Activated CD4-positive, alpha-beta T cell treated with anti-CD3 and anti-CD28 coated beads, Interleukin-2, amount 50 U/mL, for 4 hours (primary cell): ENCODE measurements at regions not wholly inside any gene's neighbourhood (a gene's known extent, or its start where the extent isn't known, plus 50 kb on each side); places are given as distances from the start of the nearest gene placed in this dataset.
"Not testable (repeated sequence)": the region's sequence is repeated elsewhere in the genome, so short reads cannot be mapped to it uniquely, and the experiment has no call there.

Source experiments
- DNase-seq, 2 experiments: peaks; one replicate each; pipeline ENCODE4 v3.0.0-alpha.2; 2020

DNA sequence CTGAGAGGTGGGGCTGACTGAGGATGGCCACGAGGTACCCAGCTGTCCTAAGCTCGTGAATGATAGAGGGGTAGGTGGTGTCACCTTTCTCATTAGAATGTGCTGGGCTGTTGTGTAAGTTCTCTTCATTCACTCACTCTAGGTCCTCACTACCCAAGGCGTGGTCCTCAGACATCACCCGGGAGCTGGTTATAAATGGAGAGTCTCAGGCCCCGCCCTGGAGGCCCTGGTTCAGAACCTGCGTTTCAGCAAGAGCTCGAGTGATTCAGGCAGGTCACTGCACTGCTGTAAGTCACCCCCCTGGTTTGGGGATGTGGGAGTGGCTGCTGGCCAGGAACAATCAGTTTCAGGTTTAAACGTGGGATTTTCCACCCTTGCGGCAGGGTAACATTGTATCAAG lies 139.8 kb downstream of the FOXL1 start:
- no peak for DNase-seq

DNA sequence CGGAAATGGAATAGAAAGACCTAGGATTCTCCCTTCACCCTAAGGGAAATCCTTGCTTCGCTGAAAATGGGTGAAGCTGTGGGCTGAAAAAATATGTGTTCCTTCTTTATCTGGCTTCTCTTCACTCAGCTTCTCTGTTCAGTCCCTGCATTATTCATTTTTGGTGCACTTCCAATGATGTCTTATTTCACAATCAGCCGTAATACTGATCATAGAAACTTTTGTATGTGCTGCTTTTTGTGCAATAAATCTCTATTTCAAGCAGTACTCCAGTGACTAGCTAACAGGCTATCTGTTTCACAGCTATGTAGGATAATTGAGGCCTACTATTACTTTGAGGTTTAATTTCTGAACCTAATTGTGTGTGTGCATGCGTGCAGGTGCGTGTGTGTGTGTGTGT lies 144.6 kb downstream of the FOXL1 start:
- DNase-seq, result no peak

DNA sequence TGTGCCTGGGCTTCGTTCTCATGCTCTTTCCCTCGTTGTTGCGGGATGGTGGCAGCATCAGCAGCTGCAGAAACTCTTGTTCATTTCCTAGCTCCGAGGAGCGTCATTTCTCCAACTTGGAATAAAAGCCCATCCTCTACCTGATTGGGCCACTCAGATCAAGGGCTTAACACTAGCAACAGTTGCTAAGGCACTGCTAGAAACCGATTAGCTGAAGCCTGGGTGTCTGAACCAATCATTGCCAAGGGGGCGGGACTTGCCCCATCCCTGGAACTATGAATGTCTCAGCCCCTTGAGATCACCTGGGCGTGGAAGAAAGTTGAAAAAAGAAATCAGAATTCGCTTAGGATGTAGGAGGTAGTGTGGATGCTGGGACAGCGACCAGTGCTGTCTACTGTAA lies 145.3 kb downstream of the FOXL1 start:
- DNase-seq, result no peak

DNA sequence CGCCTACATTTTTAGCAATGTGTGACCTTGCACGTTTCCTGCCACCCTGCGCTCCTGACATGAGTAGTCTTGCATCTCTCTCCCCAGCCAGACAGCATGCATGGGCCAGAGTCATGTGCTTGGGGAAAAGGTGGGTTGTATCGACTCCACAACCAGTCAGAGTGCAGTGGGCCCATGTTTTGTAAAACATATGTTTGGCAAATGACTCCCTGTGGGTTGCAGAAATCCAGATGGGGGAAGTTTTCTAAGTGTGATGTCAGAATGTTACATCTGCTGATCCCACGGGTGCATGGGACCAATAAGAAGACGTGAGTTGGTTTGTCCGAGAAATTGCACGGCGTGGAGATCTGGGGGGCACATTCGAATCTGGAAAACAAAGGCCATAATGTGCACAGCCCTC lies 147.1 kb downstream of the FOXL1 start:
- no peak for DNase-seq

DNA sequence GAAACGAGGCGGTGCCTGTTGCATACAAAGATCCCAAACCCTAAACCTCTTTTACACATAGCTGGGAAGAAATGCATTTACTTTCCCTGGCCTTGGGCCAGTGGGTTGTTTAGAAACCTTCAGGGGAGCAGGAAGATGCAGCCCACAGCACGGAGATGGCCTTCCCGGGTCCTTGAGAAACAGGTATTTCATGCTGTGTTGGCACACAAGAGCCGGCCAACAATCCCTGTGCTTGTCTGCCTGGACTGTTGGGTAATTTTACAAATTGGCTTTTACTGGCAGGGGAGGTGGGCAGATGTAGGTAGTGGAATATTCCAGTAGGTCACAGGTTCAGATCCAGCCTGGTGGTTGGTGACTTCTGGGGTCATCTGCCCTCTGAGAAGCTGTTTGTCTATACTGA lies 148.0 kb downstream of the FOXL1 start:
- no peak for DNase-seq

DNA sequence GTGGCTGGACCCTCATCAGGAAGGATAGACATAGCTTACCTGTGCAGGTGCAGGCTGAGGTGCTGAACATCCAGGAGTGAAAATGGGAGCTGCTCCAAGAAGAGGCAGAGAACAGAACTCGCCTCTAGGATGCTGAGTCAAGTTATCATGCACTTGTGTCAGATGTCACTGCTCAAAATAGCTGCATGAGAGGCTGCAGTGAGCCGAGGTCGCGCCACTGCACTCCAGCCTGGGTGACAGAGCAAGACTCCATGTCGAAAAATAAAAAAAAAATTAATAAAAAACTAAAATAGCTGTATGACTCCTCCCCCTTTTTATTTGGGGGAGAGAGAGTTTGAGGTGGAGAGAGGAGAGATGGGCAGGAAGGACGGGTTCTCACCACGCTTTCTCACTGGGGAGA lies 148.8 kb downstream of the FOXL1 start:
- DNase-seq, result no peak

DNA sequence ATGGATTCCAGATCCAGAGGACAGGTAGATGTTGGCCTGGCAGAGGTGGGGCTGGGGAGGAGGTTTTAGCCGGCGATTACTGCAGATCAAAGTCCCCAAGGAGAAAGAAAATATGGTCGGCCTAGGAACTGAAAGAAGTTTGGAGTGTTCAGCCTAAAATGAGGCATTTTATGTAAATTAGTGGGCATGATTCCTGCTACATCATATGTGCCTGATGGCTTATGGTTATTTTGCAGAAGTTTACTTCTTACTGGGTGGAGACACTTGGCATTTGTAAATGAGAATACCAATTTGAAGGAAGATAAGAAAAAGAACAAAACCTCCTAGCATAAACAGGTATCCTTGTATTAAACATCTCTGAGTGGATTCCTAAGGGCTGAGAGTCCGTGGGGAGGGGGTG lies 149.3 kb downstream of the FOXL1 start:
- no peak for DNase-seq

DNA sequence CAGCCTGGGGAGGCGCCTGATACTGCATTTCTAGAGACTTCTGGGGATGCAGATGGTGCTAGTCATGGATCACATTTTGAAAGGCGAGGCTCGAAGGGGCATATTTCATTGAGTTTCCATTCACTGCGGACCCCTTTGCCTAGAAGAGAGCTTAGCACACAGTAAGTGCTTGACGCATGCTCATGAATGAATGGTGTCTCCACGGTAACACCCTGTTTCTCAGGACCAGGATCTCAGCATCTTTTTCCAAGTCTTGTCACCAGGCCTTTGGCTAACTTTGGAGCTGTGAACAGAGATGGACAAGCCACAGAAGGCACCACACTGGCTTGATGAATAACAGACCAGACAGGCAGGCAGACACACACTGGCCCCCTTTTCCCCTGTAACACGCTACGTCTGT lies 151.3 kb downstream of the FOXL1 start:
- no peak for DNase-seq

DNA sequence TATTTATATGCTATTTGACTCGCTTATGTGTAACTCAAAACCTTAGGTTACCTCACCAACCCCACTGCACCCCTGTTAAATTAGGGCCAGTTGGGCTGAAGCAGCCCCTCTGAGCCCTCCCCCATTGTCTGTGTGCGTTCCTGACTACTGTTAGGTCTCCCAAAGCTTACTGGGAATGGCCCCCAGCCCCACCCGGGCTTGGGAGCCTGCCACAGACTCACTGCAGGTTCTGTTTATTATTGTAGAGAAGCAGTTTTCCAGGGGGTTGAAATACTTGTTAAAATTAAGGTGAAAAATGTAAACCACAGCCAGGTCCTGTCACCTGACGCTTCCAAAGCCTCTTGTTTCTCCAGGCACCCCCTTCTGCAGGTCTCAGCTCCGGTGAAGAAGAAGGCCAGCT lies 151.7 kb downstream of the FOXL1 start:
- DNase-seq, result no peak

DNA sequence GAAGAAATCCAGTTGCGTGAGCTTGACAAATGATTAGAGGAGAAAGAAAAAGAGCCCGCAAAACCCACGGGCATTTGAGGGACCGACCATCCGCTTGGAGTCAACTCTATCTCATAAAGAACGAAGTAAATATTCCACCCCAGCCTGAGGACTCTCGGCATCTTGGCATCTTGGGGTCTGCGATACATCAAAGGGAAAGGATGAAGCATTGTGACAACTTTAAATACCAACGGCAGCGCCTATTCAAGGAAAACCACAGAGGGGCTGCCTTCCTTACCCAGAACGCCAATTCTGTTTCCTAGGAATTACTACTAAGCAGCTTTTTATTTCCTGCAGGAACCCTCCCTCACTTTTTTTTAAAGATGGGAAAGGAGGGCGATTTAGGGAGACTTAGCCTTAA lies 152.2 kb downstream of the FOXL1 start:
- no peak for DNase-seq

DNA sequence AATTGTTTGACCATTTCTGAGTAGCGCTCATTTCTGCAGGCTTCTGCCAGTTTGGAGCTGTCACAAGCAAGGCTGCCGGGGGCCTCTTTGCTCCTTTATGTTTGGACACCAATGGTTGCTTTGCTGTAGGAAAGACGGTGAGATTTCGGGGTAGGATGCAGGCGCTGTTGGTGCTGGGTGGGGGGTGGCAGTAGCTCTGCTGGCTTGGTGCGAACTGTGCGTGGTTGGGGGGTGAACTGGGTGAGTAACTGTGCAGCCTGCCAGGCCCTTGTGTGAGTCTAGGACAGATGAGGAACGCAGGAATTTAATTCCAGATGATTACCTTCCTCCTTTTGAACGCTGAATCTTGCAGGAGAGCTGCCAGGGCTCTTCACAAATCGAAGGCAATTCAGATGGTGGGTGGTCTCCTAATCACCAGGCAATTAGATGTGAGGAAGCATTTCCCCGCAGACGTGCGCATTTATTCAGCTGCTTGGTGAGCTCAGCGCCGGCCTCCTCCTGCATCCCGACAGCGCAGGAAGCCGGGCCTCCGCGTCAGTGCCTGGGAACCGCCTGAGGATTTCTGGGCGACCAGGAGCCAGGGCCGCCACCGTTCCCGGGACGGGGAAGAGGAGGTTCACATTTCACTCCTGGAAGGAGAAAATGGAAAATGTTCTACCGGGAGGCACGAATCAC lies 154.4 kb downstream of the FOXL1 start:
- DNase-seq, result no peak

DNA sequence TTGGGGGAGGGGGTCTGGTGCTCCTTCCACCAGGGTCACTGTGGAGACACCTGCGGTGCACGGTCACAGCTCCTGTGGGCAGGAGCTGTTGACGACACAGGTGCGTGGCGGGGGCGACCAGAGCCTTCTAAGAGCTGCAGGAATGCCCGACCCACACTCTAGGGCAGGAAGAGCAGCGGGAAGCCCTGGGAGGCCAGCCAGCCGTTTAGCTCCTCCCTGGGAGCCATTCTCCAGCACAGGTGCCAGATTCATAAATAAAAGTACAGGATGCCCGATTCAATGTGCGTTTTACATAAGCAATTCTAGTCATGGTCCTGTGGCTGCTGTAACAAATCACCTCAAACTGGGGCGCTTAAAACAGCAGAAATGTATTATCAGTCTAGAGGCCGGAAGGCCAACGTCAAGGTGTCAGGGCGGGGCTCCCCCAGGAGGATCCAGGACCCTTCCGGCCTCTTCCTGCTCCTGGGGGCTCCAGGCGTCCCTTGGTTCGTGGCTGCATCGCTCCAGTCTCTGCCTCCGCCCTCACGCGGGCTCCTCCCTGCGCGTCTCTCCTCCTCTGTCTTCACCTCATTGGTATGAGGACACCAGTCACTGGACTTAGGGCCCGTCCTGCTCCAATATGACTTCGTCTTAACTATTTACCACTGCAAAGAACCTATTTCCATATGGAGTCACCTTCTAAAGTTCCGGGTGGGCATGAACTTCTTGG lies 155.4 kb downstream of the FOXL1 start:
- no peak for DNase-seq

DNA sequence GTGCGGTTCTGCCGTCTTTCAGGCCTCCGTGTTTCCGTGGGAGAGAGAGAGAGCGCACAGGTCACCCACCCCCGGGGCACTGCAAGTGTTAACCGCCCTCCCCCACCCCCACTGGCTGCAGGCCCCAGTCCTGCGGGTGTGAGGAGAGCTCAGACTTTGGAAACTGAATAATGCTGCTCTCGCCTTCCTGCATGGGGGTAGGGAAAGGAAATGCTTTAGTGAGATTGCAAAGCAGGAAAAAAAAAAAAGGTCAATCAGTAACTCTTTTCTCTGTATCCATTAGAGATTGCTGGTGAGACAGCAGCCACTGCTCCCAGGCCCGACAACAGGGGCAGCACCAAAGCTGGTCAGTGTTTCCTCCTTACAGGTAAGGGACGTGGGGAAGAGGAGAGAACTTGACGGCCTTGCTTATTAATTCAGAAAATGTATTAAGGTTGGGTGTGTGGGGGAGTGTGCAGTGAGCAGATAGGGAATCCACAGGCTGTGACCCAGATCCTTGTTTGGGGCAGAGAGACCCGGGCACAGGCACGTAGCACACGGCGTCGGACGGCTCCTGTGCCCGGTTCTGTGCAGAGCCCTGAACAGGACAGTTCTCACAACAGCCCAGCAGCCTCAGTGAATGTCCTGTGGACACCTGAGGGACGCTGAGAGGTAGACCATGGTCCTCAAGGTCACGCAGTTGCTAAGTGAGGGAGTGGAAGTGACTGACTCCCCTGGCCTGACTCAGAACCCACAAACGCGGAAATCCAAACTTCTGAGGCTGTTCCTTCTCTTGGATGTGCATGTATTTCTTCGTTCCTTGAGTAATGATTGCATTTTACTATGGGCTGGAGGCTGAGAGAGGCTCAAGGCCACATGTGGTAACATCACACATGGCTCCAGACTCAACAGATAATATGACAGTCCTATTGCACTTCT lies 156.5 kb downstream of the FOXL1 start:
- no peak for DNase-seq

DNA sequence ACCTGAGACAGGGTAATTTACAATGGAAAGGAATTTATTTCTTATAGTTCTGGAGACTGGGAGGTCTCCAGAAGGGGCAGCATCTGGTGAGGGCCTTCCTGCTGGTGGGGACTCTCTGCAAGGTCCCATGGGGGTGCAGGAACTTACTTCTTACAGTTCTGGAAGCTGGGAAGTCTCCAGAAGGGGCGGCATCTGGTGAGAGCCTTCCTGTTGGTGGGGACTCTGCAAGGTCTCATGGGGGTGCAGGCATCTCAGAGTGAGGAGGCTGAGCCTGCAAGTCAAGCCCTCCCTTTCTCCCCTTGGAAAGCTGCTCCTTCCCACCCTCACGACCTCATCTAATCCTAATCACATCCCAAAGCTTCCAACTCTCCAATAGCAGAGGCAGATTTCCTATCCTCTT lies 157.4 kb downstream of the FOXL1 start:
- no peak for DNase-seq

DNA sequence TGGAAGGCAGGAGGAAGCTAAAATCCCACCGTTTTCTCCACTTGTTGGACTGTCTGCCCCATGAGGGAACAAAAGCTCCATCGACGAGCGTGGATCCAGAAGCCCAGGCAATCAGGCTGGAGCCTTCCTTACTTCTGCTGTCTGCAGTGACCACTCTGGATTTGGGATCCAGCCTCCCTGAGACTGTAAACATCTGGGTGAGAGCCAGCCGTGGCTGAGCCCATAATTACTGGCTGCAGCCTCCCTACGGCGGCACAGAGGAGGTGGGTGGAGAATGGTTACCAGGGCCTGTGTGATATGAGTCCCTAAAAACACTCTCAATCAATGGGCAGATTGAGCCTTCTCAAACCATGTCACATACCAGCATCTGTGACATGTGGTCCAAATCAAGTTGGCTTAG lies 158.2 kb downstream of the FOXL1 start:
- no peak for DNase-seq

DNA sequence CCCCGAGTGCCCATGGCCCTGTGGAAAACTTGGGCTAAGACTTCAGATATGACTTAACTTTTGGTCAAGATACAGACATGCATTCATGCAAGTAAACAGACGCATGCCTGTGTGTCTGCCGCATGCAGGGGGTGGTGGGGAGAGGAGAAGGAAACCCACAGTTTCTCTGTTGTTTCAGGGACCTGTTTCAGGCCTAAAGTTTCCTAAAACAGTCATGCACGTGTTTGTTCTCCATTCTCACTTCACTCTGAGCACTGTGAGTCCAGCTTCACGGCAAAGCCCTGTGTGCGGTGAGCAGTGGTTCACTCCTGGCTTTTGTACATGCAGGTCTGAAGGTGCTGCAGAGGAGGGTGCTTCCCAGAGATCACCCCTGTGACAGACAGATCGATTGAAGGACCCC lies 158.7 kb downstream of the FOXL1 start:
- no peak for DNase-seq

DNA sequence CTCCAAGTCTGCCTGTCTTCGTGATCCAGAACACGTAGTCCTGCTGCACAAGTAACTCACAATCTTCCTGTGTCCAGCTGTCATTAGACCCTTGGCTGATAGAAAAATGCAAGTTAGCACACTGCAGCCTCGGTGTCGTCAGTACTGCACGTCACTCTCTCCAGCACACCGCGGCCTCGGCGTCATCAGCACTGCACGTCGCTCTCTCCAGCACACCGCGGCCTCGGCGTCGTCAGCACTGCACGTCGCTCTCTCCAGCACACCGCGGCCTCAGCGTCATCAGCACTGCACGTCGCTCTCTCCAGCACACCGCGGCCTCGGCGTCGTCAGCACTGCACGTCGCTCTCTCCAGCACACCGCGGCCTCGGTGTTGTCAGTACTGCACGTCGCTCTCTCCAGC lies 160.0 kb downstream of the FOXL1 start:
- DNase-seq, result not testable (repeated sequence)

DNA sequence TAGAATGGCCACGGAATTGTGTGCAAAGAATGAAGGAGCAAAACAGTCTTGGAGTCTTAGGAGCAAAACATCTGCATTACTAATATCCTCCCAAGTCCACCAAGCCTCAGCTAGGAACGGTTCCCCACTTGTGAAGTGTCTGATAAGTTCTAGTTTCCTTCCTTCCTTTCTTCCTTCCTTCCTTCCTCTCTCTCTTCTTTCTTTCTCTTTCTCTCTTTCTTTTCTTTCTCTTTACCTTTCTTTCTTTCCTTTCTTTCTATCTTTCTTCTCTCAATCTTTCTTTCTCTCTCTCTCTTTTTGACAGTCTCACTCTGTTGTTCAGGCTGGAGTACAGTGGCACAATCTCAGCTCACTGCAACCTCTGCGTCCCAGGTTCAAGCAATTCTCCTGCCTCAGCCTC lies 160.8 kb downstream of the FOXL1 start:
- DNase-seq, result no peak

DNA sequence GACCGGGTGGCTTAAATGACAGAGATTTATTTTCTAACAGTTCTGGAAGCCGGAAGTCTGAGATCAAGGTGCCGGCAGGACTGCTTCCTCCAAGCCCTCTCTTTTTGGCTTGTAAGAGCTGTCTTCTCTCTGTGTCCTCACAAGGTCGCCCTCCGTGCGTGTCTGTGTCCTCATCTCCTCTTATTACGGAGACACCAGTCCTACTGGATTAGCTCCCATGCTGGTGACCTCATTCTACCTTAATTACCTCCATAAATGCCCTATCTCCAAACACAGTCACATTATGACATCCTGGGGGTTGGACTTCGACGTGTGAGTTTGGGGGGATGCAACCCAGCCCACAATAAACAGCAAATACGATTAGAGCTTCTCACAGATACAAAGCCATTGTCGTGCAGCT lies 161.5 kb downstream of the FOXL1 start:
- no peak for DNase-seq

DNA sequence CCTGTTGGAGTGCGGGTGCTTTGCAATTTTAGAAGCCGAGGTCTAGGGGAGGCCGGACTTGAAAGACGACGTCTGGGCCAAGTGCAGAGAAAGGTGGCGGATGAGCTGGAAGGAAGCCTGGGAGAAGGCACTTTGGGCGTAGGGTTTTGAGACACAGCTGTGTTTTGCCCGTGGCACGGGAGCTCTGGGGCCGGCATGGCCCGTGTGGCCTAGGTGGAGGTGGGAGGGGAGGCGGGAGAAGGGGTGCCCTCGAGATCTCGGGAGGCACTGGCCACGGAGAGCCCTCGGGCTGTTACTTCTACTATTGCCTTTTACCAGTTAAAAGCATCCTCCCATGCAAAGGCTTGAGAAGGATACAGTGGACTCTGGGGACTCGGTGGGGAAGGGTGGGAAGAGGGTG lies 161.9 kb downstream of the FOXL1 start:
- DNase-seq, result no peak

DNA sequence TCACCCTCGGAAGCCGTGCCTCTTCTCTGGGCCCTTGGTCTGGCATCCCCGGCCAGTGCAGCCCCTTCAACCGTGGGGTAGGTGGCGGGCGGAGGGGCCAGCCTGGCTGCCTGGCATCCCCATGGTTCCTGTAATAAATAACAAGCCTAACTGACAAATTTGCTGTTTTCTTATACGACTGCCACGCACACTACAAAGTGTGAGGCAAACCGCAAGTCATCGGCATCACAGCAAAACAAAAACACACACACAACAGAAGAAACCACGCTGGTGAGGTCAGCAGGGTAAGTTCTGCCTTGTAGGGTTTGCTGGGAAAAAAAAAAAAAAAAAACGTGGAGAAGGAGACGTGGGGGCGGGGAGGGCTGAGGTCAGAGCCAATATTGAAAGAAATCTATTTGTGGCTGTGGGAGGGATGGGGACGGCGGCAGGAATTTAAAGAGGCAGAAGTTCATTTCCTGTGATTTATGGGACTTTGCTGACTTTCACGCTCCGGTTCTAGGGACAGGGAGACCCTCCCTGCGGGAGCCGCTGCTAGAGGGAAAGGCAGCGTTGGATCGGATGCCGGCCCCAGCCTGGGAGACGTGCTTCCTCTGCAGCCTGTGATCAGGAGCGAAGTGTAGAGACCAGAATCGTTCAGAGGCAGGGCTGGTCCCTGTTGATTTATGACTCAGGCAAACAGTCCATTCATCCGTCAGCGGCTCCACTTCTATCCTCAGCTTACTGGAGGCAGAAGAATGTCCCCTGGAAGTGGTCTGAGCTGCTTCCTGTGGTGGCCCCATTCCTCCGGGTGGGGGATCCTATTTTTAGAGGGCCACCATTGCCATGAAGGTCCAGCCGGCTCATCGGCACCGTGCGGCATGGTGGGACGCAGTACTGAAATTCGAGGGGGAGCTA lies 162.8 kb downstream of the FOXL1 start:
- DNase-seq, result no peak

DNA sequence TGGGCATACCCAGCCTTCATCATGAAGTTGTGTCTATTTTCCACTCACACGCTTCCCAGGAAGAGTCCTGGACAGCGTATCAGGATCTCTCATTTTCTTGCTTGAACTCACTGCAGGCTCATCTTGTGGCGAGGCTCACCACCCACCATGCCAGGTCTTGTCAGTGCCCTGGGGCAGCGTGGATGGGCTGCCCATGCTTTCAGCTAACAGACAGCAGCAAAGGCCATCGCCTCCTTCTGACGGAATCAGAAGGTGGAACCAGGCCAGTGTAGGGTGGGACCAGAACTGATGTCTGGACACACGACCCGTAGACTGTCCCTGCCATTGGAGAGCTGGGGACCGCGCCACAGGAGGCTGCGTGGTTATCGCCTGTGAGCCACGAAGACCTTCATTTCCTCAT lies 169.4 kb downstream of the FOXL1 start:
- no peak for DNase-seq

DNA sequence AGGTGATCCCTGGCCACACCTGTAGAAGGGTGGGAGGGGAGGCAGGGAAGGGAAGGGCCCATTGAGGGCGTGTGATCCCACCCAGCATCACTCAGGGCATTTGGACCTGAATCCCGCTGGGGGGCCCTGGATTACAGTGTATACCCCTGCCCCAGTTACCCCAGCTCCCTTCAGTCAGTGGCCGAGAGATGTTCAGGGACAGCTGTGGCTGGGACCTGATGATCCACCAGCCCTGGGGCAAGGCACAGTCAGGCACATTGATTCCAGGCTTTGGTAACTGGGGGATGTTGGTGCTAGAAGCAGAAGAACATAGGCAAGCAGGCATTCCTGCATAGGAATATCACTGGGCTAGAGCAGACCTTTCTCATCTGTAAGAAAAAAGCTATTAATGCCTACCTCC lies 170.3 kb downstream of the FOXL1 start:
- DNase-seq, result no peak
